Spleen (tissue), 7 donors: ENCODE measurements at regions not wholly inside any gene's neighbourhood (a gene's known extent, or its start where the extent isn't known, plus 50 kb on each side); places are given as distances from the start of the nearest gene placed in this dataset.

ENCODE experiments used
- POLR2AphosphoS5 ChIP-seq, 3 donors: sonication (generic); formaldehyde crosslinking; IDR thresholded peaks; one replicate each; pipeline ENCODE4 v1.5.1; 2017; ENCODE audit warnings: antibody characterized with exemption in 3 of 3
- TF ChIP-seq, protein P1 (sequence below), 11 experiments: fragments of 200-600 bp in 7 of 11; fragments of 450-650 bp in 4 of 11; sonication (generic) in 4 of 11; IDR thresholded peaks in 8 of 11; conservative IDR thresholded peaks in 3 of 11; 1 replicate in 7 of 11; 2 replicates in 4 of 11; pipeline versions ENCODE4 v1.4.0 to v1.8.0; 2016 to 2021; ENCODE audit warnings: antibody characterized with exemption in 11 of 11, inconsistent platforms in 4 of 11, mild to moderate bottlenecking in 1 of 11
- donor health status: DM: no; HTN: no; CAD: no; lungs with moderate emphysema.
- donor health status: DM: no; HTN: no; CAD: no.
- donor health status: DM: no; HTN: no; CAD: no.

GRCh38 chr3:25145176-25145575, 282.9 kb upstream of the RARB start:
- no peak for TF ChIP-seq POLR2AphosphoS5 (IDR thresholded peaks at IDR 0.05)
- TF ChIP-seq, protein P1, sequence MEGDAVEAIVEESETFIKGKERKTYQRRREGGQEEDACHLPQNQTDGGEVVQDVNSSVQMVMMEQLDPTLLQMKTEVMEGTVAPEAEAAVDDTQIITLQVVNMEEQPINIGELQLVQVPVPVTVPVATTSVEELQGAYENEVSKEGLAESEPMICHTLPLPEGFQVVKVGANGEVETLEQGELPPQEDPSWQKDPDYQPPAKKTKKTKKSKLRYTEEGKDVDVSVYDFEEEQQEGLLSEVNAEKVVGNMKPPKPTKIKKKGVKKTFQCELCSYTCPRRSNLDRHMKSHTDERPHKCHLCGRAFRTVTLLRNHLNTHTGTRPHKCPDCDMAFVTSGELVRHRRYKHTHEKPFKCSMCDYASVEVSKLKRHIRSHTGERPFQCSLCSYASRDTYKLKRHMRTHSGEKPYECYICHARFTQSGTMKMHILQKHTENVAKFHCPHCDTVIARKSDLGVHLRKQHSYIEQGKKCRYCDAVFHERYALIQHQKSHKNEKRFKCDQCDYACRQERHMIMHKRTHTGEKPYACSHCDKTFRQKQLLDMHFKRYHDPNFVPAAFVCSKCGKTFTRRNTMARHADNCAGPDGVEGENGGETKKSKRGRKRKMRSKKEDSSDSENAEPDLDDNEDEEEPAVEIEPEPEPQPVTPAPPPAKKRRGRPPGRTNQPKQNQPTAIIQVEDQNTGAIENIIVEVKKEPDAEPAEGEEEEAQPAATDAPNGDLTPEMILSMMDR (IDR thresholded peaks at IDR 0.05 in 8 of 11, conservative IDR thresholded peaks at IDR 0.05 in 3 of 11) = no peak
